Stomach (tissue), 4 donors: ENCODE measurements at regions not wholly inside any gene's neighbourhood (a gene's known extent, or its start where the extent isn't known, plus 50 kb on each side); places are given as distances from the start of the nearest gene placed in this dataset.

Source experiments
- CTCF ChIP-seq, 7 experiments: fragments of 450-650 bp in 4 of 7; fragments of 200-600 bp in 3 of 7; sonication (generic) in 3 of 7; IDR thresholded peaks; one replicate each; pipeline ENCODE4 v1.5.1; 2016 to 2019; ENCODE audit warnings: antibody characterized with exemption in 7 of 7, control low read depth in 2 of 7, mild to moderate bottlenecking in 1 of 7
- EP300 ChIP-seq: sonication (generic); formaldehyde crosslinking; IDR thresholded peaks from one replicate; pipeline ENCODE4 v1.6.1; 2017; ENCODE audit warnings: antibody characterized with exemption
- POLR2A ChIP-seq, 4 donors: fragments of 450-650 bp; IDR thresholded peaks; one replicate each; pipeline ENCODE4 v1.6.1; 2016; ENCODE audit warnings: antibody characterized with exemption in 4 of 4, control low read depth in 2 of 4, mild to moderate bottlenecking in 1 of 4, moderate library complexity in 1 of 4
- POLR2AphosphoS5 ChIP-seq, 3 donors: sonication (generic); formaldehyde crosslinking; IDR thresholded peaks; one replicate each; pipeline ENCODE4 v1.6.1; 2016; ENCODE audit warnings: antibody characterized with exemption in 3 of 3

GRCh38 chr9:115877852-115878438 lies 275.6 kb upstream of the PAPPA start:
- TF ChIP-seq POLR2AphosphoS5 (IDR thresholded peaks at IDR 0.05) (no peak), EP300 (no peak), POLR2A (IDR thresholded peaks at IDR 0.05) (no peak), CTCF (IDR thresholded peaks at IDR 0.05) (no peak)
